ENCODE measurements at regions not wholly inside any gene's neighbourhood (a gene's known extent, or its start where the extent isn't known, plus 50 kb on each side); places are given as distances from the start of the nearest gene placed in this dataset.

DNA sequence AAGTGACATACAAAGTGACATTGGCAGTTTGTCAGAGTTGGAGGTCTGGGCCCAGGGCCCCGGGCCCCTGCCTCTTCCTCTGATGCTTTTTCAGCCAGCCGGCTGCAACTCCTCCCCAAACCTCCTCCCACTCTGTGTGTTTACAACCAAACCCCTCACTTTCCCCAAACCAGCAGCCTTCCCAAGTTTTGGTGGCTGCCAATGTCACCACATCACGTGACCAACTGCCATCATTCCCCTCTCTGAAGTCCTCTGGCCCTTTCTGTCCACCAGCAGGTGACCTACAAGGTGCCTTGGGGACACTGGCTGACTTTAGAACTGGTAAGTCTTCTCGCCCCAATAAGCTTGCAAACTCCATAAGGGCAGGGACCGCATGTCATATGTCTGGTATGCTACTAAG, 357.7 kb downstream of the BCOR start:
- Mint-ChIP-seq H3K9me3 (no peaks in the 10 kb centered on the region), H3K27ac (no peak overlapping the region), H3K4me3 (no peak overlapping the region), H3K27me3 (ENCODE audit: insufficient read depth) (peaks cover 1% of the 10 kb centered on the region; the same call in 1 of the 2 replicates), H3K4me1 (ENCODE audit: low read depth) (peaks cover 10% of the 10 kb centered on the region), H3K36me3 (ENCODE audit: low read depth) (no peaks in the 10 kb centered on the region)
- DNase-seq, result no peak
- TF ChIP-seq, protein P1, sequence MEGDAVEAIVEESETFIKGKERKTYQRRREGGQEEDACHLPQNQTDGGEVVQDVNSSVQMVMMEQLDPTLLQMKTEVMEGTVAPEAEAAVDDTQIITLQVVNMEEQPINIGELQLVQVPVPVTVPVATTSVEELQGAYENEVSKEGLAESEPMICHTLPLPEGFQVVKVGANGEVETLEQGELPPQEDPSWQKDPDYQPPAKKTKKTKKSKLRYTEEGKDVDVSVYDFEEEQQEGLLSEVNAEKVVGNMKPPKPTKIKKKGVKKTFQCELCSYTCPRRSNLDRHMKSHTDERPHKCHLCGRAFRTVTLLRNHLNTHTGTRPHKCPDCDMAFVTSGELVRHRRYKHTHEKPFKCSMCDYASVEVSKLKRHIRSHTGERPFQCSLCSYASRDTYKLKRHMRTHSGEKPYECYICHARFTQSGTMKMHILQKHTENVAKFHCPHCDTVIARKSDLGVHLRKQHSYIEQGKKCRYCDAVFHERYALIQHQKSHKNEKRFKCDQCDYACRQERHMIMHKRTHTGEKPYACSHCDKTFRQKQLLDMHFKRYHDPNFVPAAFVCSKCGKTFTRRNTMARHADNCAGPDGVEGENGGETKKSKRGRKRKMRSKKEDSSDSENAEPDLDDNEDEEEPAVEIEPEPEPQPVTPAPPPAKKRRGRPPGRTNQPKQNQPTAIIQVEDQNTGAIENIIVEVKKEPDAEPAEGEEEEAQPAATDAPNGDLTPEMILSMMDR (IDR thresholded peaks at IDR 0.05), result no peak

DNA sequence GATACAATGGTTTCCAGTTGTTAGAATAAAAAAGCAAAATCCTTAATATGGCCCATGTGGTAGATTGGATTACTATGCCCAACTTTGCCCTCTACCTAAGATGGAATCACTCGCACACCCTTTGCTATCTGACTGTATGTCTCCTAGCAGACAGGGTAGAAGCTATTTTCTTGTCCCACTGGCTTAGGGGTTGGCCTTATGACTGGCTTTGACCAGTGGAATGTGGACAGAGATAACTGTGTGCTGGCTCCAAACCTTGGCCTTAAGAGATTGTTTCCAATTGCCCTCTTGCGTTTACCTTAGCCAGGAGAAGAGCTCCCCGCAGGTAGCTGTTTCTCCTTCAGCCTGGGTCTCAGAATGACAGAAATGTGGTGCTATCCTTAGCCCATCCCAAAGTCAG, 355.9 kb downstream of the BCOR start:
- H3K4me3 Mint-ChIP-seq, result no peak overlapping the region
- no peaks in the 10 kb centered on the region for H3K9me3 Mint-ChIP-seq
- no peak overlapping the region for H3K27ac Mint-ChIP-seq
- H3K36me3 Mint-ChIP-seq (ENCODE audit: low read depth), result no peaks in the 10 kb centered on the region
- peaks cover under 1% of the 10 kb centered on the region for H3K4me1 Mint-ChIP-seq (ENCODE audit: low read depth)
- H3K27me3 Mint-ChIP-seq (ENCODE audit: insufficient read depth), result peaks cover 1% of the 10 kb centered on the region; the same call in 1 of the 2 replicates
- DNase-seq, result no peak
- TF ChIP-seq, protein P1 (IDR thresholded peaks at IDR 0.05), result no peak

DNA sequence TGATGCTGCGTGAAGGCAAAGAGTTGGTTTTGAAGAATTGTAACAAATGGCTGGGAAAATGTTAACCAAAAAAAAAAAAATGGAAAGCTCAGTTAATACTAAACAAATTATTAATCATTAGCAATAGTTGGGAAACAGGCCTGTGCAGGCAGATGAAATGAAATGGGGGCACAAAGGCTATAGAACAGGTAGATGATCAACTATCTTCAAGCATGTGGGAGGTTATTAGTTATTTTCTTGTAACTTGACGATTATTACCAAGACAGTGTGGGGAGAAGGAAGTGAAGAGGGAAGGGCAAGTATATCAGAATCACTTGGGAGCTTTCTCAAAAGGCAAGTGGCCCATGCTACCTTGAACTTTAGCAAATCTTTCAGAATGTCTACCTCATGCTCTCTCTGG, 351.9 kb downstream of the BCOR start:
- H3K4me1 Mint-ChIP-seq (ENCODE audit: low read depth), result no peaks in the 10 kb centered on the region
- H3K4me3 Mint-ChIP-seq, result no peak overlapping the region
- DNase-seq, result no peak
- no peak overlapping the region for H3K27ac Mint-ChIP-seq
- H3K36me3 Mint-ChIP-seq (ENCODE audit: low read depth), result no peaks in the 10 kb centered on the region
- no peaks in the 10 kb centered on the region for H3K9me3 Mint-ChIP-seq
- H3K27me3 Mint-ChIP-seq (ENCODE audit: insufficient read depth), result no peaks in the 10 kb centered on the region
- TF ChIP-seq, protein P1 (IDR thresholded peaks at IDR 0.05), result no peak

DNA sequence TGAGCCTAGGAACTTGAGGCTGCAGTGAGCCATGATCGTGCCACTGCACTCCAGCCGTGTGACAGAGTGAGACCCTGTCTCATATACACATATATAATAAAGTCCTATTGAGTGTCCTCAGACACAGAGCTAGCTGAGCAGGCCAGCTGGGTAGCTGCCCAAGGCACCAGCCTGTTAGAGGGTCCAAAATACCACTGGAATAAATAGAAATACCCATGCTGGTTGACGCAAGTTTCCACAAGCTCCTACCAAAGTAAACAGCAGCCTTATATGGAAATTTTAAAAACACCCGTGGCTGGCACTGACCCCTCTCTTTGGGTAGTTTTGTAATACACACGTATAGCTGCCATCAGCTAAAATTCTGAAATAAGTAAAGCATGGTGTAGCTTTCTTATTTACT, 348.6 kb downstream of the BCOR start:
- Mint-ChIP-seq H3K4me3 (no peak overlapping the region), H3K36me3 (ENCODE audit: low read depth) (no peaks in the 10 kb centered on the region), H3K27me3 (ENCODE audit: insufficient read depth) (peaks cover 2% of the 10 kb centered on the region; the same call in 1 of the 2 replicates), H3K27ac (no peak overlapping the region), H3K4me1 (ENCODE audit: low read depth) (peaks cover 19% of the 10 kb centered on the region), H3K9me3 (no peaks in the 10 kb centered on the region)
- no peak for DNase-seq
- TF ChIP-seq, protein P1 (IDR thresholded peaks at IDR 0.05), result no peak

DNA sequence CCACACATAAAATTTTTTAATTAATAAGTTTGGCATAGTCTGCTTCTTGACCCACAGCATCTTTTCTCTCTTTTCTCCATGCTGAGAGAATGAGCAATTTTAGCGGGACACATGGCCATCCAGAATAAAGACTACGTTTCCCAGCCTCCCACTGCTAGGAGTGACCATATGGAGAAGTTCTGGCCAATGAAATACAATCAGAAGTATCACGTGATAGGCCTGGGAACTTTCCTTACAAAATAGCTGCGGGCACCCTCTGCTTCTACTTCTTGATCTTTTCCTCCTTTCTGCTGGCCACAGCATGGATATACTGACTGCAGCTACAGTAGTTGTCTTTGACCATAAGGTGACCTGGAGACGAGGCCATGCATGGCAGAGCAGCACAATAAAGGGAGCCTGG, 348.0 kb downstream of the BCOR start:
- H3K4me3 Mint-ChIP-seq, result no peak overlapping the region
- TF ChIP-seq, protein P1 (IDR thresholded peaks at IDR 0.05), result no peak
- DNase-seq, result no peak
- no peak overlapping the region for H3K27ac Mint-ChIP-seq
- no peaks in the 10 kb centered on the region for H3K9me3 Mint-ChIP-seq
- H3K36me3 Mint-ChIP-seq (ENCODE audit: low read depth), result no peaks in the 10 kb centered on the region
- peaks cover 2% of the 10 kb centered on the region; the same call in 1 of the 2 replicates for H3K27me3 Mint-ChIP-seq (ENCODE audit: insufficient read depth)
- peaks cover 19% of the 10 kb centered on the region for H3K4me1 Mint-ChIP-seq (ENCODE audit: low read depth)

DNA sequence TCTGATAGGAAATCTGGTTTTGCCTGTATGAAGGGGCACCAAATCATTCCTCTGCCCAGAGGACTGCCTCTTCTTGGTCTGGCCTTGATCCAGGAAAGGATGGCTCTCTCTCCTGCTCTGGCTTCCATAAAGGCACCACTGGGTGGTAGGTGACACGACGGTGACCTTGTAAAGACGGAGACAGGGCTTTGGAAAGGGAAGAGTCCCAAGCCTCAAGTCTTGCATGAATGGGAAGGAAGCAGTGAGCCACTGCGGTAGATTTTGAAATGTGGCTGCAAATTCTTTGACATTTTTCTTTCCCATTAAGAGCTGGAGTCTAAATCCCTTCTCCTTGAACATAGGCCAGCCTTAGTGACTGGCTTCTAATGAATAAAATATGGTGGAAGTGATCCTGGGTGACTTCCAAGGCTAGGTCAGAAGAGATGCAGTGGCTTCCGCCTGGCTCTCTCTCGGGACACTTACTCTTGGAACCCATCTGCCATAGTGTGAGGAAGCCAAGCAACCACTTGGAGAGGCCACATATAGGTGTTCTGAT, 347.4 kb downstream of the BCOR start:
- DNase-seq, result no peak
- H3K4me3 Mint-ChIP-seq, result no peak overlapping the region
- TF ChIP-seq, protein P1 (IDR thresholded peaks at IDR 0.05), result no peak
- H3K9me3 Mint-ChIP-seq, result no peaks in the 10 kb centered on the region
- H3K36me3 Mint-ChIP-seq (ENCODE audit: low read depth), result no peaks in the 10 kb centered on the region
- H3K27me3 Mint-ChIP-seq (ENCODE audit: insufficient read depth), result peaks cover 2% of the 10 kb centered on the region; the same call in 1 of the 2 replicates
- peaks cover 22% of the 10 kb centered on the region for H3K4me1 Mint-ChIP-seq (ENCODE audit: low read depth)
- H3K27ac Mint-ChIP-seq, result no peak overlapping the region

Data from HFFc6 (cell line).